GM23248 (cell line): ENCODE measurements at regions not wholly inside any gene's neighbourhood (a gene's known extent, or its start where the extent isn't known, plus 50 kb on each side); places are given as distances from the start of the nearest gene placed in this dataset.

ENCODE experiments used
- EZH2 ChIP-seq: fragments of 200-600 bp; sonication (generic); IDR thresholded peaks from 2 replicates; pipeline ENCODE4 v1.6.1; 2018; ENCODE audit warnings: antibody characterized with exemption, mild to moderate bottlenecking; ENCODE audit not compliant: insufficient read depth, poor library complexity, severe bottlenecking
- EZH2phosphoT487 ChIP-seq: fragments of 200-600 bp; sonication (generic); IDR thresholded peaks from 2 replicates; pipeline ENCODE4 v1.6.1; 2018; ENCODE audit warnings: antibody characterized with exemption, moderate library complexity, mild to moderate bottlenecking, low read depth; ENCODE audit not compliant: insufficient read depth

- TF ChIP-seq EZH2phosphoT487 (no peak), EZH2 (no peak)
Measured at GRCh38 chr18:73621091-73621490, 526.5 kb downstream of the FBXO15 start.
